GF-D8 (cell line): ENCODE measurements at regions not wholly inside any gene's neighbourhood (a gene's known extent, or its start where the extent isn't known, plus 50 kb on each side); places are given as distances from the start of the nearest gene placed in this dataset.

ENCODE experiments used
- DNase-seq: peaks from one replicate; lab custom pipeline; 2025; lab: John Stamatoyannopoulos, UW

DNA sequence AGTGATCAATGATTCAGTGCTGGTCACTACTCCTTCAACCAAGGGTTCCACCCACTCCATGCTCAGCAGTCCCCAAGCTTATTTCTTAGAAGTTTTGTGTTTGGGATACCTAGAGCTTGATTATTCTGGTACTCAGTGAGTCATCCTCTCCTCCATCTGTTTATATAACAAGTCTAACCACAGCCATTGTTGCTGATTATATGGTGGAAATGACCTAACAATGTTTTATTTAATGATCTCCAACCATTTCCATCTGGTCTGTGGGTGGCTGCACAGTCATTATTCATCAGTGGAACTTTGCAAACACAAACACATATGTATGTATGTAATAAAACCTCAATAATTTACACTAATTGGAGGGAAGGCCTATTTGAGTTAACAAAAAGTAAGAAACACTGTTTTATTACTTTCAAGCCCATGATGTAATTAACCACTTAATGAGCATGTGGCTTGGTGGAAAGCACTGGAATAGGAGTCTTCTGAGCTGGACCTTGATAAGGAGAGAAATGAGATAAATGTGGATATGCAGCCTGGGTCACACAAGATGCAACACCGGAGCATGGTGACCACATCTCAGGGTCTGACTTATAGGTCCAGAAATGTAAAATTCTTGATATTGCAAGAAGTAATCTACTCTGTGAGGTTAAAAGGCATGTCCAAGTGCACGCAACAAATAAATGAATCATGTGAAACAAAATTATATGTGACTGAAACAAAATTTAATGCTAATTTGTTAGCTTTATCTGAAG, 99.0 kb upstream of the WLS start:
- DNase-seq: no peak

DNA sequence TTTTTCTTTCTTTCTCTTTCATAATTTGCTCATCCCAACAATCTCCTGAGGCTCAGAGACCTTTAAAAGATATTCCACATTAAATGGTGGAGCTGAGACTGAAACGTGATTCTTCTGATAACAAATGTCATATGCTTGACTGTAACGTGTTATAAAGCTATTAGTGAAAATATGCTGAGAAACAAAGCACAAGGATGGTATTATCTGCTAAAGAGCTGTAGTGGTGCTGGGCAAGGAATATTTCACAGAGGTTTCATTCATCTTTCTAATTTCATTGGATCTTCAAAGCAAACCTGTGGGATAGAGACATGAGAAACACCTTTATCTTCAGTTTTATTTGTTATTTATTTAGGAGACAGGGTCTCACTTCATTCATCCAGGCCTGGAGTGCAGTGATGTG, 98.1 kb upstream of the WLS start:
- DNase-seq: no peak

DNA sequence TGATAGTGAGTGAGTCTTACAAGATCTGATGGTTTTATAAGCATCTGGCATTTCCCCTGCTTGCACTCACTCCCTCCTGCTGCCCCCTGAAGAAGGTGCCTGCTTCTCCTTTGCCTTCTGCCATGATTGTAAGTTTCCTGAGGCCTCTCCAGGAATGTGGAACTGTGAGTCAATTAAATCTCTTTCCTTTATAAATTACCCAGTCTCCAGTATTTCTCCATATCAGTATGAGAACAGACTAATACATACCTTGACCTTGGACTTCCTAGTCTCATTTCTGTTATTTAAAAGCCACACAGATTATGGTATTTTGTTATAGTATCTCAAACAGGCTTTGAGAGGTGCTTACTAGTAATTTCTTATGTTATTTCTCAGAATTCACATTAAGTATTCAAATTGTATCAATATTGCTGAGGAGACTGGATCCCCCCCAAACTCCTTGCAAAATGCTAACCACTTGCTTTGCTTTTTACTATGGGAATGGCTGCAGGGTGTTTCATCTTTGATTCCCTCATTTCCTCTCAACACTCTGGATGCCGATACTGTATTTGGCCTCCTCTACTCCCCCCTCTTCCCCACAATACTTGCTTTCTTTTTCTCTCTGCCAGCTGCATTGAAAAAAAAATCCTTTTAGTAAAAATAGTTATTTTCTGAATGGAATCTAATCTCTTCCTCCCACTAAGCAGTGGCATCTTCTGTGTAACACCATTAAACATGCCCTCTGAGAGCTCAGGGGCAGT, 96.9 kb upstream of the WLS start:
- no peak for DNase-seq

DNA sequence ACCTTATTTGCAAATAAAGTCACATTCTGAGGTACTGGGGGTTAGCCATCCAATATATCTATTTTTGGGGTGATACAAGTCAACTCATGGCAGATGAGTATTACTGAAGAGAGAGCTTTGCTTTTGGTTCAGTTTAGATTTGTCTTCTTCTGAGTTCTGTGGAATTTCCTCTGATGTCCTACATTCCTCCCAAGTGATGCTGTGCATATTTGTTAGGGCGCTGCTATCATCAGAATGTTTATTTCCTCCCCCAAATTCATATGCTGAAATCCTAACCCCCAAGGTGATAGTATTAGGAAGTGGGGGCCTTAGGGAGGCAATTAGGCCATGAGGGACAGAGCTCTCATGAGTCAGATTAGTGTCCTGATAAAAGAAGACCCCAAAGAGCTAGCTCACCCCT, 96.2 kb upstream of the WLS start:
- no peak for DNase-seq

DNA sequence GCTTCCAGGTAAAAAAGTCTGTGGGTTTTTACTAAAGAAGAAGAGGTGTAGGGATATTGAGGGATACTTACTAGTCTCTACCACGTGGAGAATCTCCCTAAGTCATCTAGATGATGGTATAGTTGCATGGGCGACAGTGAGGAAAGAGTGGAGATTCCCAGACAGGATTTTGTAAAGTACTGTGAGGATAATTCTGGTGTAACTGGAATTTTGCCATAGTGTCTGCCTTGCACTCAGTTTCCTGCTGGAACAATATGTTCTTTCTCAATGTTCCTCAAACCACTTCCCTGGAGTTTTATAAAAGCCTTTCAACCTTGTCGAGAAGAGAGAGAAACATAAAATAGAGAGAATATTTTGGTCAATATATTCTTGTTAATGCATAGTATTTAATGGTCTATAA, 95.1 kb upstream of the WLS start:
- DNase-seq: no peak

DNA sequence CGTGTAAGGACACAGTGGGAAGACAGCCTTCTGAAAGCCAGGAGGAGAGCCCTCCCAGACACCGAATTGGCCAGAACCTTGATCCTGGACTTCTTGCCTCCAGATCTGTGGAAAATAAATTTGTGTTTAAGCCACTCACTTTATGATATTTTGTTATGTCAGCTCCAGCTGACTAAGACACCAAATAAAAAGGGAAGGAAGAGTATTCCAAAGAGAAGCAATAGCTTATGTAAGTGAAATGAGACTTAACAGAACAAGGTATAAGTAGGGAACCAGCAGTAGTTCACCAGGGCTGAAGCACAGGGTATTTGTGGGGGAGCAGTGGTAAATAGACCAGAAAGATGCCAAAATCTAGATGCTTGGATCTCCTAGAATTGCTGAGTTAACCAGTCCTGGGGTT, 94.2 kb upstream of the WLS start:
- DNase-seq: no peak

DNA sequence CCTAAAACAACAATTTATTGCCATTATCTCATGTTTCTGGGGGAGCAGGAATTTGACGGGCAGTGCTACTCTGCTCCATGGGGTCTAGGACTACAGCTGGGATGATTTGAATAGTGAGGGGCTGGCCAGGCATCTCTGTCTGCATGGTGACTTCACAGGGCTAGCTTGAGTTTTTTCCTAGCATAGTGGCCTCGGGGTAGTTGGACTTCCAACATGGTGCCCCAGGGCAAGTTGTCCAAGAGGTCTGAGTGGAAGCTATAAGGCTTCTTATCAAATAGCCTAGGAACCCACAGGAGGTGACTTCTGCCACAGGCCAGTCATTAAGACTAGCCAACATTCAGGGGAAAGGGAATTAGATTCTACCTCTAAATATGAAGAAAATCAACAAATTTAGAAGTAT, 92.0 kb upstream of the WLS start:
- no peak for DNase-seq

DNA sequence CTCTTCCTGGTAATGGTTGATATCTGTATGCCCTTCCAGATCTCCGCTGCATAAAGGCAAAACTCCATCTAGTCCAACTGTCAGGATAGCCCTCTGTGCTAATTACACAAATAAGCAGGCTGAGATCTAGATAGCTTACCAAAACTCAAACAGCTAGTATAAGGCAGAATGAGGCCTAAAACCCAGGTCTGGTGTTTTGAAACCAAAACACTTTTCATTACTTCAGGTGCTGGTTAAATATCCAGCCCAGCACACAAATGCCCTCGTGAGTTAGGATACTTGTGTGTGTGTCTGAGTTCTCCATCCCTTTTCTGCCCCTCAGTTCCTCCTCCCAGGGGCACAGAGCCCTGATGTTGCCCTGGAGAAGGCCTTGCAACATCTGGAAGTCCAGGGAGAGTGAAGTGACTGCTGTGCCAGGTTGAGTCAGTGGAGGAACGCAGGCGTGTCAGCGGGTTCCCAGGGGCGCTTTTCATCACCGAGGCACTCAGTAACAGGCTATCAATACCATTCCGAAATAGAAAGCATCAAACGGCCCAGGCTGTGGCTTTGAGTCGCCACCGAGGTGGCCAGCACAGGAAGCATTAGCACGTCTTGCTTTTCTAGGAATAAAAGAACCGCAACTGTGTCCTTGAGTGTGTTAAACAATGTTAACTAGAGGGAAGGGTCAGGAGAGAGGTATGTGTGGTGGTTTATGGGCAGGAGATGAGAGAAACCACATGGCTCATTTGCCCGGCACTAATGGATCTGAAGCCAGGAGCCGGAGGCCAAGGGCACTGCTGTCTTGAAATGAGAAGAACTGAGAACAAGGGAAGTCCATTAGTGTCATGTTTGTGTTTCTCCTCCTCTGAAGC, 90.7 kb upstream of the WLS start:
- DNase-seq: no peak

DNA sequence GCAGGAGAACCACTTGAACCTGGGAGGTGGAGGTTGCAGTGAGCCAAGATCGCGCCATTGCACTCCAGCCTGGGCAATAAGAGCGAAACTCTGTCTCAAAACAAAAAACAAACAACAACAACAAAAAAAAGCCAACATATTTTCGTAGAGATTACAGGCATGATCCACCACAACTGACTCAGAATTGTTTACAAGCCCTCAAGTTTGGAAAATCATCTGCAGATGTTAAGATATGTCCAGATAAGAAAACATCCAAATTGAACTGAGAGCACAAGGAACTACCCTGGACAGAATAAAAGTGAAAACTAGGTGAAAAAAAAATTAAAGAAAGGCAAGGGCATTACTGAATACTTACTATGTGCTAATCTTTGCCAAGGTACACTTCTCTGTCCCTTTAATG, 89.8 kb upstream of the WLS start:
- DNase-seq: no peak

DNA sequence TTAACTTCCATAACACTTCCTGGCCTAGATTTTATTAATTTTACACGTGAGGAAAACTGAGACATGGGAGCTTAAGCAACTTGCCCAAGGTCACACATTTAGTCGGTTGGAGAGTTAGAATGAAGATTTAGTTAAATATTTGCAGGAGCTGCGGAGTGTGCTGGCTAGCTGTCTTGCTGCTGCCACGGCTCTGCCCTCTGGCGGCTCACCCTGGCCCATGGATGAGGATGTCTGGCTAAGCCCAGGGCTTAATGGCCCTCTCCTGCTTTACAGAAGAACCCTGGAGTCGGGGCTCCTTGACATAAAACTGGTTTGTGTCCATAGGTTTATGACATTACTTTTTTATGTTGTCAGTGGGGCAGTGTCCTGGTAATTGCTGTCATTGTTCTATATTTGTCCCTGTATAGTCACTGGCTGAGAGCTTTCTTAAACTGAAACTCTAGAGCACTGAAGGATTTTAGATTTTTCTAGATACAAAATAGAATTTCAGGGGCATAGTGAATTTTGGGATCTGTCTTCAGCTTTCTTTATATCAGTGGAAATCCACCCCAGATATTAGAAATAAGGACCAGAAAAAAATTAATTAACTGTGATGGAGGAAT, 88.9 kb upstream of the WLS start:
- DNase-seq: no peak

DNA sequence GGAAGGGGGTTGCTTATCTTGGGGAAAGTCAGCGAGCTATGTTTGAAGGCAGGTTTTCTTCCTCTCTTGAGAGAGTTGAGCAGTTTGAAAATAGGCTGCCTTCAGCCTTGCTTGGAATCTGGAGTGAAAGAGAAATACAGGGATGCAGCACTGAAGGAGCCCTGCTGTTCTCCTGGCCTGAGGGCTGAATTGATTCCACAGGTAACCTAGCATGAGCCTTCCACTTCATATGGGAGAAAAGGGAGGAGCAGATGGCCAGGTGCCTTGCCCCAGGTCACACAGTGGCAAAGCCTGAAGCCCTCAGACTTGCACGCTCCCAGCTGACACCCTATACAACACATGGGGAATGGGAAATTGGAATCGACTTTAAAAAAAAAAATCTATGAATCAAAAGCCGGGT, 88.0 kb upstream of the WLS start:
- no peak for DNase-seq

DNA sequence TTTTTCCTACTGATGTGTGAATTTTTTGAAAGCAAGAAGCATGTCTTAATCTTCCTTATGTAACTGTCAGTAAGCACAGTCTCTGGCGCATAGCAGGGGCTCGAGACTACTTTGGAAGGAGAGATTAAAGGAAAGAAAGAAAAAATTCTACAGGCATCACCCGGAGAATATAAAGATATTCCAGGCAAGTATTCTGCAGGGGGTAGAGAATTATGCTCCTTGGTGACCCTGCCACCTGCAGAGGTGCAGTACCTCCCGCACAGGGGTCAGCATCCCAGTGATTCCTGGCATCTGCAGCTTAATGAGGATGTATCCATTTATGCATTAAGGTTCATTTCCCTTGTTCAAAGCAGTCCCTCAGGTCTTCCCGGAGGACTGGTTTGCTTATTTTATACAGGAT, 87.6 kb upstream of the WLS start:
- no peak for DNase-seq

DNA sequence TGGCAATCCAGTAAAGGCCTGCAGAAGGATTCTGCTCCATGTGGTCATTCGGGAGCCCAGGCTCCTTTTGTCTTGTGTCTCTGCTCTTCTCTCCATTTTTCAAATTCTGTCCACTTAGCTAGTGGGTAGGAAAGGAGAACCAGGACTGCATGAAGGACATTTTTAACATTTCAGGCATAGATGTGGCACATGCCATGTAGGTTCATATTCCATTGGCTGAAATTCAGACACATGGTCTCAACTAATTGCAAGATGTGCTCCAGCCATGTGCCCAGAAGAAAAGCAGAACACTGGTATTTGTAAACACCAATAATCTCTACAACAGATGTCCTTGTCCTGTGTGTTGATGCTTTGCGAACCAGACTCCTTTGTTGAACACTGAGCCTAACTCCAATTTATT, 85.2 kb upstream of the WLS start:
- DNase-seq: no peak

DNA sequence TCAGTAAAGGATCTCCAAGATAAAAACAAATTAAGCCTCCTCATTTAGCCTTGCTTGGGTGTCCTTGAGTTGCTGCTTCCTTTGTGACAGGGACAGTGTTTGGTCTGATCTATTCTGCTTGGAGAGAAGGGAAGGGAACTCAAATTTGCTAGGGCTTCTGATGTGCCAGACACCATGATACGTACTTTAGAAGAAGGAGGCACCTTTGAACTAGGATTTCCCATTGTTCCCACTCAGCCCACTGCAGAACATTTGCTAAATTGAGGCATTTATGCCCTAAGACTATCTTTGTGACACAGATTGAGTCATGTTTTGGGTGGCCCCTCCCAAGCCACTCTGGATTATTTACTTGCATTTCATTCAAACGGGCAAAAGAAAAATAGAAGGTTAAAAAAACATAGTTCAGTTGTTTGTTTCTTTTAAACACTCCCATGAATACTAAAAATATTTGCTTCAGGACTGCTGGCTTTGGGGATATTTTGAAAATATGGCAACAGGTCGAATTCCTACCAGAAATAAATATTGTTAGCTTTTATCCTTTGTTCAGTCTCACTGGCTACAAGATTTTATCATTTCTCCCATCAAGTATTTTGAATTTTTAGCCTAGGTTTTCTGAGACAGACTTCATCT, 81.9 kb upstream of the WLS start:
- no peak for DNase-seq

DNA sequence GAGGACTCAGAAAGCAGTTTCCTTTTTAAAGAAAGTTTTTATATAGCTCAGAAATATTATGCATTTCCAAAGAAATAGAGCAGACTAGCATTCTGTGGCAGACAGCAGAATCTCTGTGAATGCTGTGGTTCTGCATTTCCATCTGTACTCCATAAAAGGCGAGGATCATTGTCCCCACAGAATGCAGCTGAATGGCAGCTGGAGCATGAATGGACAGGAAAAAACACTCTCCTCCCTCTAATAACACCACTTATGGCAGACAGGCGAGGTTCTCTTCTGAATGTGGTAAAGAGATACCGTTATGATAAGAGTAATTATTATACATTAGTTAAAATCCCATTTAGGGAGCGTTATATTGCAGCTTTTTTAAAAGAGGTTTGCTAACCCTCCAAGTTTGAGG, 81.4 kb upstream of the WLS start:
- DNase-seq: no peak

DNA sequence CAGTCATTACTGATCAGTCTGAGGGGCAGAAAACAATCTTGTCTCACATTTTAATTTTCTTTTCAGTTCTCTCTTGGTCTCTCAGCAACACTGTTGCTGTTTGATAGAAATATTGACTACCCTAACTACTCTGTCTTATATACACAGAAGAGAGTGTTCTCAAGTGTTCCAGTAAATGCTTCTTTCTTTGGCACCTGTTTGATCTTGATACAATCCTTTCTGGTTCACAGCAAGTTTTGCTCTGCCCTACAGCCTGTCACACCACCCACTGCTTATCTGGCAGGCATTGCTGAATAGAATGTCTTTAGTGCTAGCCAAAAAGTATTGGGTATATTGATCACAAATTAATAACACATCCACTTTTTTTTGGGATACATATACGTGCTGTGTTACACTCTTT, 75.7 kb upstream of the WLS start:
- DNase-seq: no peak

DNA sequence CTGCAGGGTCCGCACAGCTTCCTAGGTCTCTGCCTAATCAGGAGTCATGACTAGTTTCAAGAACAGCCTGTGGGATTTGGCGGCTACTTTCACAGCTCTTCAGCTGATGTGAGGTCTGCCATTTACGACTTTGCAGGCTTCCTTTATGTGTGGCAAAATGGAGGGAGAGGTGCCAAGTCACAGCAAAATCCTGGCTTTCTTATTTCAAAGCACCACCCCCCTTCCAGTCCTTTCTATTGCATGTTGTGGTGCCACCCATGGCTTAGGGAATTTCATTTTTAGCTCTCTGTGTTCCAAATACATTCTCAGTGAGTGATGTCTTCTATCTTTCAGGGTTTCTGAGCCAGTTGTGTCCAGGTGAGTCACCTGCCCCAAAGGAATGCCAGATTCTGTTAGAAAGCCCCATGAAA, 75.1 kb upstream of the WLS start:
- DNase-seq: no peak

DNA sequence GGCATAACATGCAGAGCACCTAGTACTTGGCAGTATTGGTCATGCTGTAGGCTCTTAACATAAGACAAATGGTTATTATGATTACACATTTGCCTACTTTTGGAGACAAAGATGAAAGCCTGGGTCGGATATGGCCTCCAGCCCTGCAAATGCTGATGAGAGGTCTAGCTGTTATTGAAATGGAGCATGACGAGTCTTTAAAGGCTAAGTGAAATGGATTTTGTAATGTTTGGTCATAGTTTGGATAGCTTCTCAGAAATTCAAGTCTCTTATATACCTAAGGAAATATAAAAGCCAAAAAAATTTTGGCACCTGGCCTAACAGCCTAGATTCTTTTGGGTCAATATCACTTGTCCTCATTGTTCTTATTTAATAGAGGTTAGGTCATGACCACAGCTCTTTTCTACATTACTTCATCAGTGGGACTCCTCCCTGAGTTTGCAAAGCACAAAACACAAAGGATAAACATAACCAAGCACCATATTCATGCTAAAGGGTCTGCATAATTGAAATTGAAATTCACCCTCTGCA, 69.2 kb upstream of the WLS start:
- no peak for DNase-seq

DNA sequence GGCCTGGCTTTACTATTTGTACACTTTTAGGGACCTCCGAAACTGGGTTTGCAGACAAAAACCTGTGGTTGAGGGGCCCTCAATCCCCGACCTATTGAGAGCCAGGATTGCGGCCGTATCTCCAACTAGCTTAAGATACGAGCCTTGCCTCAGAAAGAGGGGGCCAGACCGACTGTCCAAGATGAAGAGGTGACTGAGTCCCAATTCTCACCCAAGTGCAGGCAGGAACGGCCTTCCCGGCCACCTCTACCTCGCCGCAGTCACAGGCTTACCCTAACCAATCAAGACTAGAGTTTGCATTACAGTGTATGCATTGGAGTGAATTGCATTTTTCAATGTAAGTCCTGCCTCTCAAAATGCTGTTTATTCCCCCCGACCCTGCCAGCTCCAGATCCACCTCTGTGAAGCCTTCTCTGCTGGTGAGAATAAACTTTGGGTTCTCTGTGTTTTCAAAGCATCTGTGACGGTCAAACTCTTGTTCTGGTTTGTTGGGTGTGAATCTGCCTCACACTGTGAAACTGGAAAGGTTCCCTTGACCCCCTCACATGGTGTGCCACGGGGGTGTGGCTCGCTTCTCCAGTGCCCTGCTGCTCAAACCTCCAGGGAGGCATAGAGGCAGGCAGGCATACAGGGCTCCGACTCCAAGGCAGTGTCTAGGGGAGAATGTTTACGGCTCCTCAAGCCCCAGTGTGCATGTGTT, 62.2 kb upstream of the WLS start:
- DNase-seq: no peak

DNA sequence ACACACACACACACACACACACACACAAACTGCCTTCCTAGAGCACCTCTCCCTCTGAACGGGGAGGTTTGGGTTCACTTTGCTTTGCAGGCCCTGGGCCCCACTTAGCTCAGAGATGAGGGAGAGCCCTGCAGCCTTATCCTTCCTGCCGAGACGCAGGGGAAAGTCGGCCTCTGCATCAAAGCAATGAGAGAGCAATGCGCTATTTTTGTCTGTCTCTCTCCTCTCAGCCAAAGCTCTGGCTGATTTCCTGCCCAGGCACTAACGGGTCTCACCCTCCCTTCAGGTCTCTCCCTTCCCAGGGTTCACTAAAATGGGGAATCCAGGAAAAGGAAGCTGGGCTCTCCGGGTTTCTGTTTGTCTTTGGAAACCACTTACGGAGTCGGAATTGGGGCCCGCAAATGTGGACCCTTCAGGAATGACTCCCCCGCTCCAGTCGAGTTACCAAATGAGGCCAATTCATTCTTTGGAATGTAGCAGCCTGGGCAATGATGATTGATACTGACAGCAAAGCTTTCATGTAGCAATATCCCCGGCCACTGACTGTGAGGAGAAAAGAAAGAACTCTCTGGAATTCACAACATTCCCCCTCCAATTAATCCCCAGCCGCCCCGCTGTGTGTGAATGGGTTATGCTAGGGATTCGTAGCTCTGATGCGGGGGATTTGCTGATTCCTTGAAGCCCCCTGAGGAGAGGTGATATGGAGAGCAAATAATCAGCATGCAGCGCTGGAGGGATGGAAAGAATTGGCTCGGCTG, 61.5 kb upstream of the WLS start:
- DNase-seq: no peak
